Fibroblast of the conjunctiva (primary cell): ENCODE measurements at regions not wholly inside any gene's neighbourhood (a gene's known extent, or its start where the extent isn't known, plus 50 kb on each side); places are given as distances from the start of the nearest gene placed in this dataset.

Experiments used
- DNase-seq: peaks from one replicate; pipeline ENCODE4 v3.0.0-alpha.2; 2010; ENCODE audit warnings: low read depth

- DNase-seq = no peak
Measured at GRCh38 chr12:124445826-124446225, 121.6 kb downstream of the NCOR2 start.

- DNase-seq = no peak
Measured at GRCh38 chr12:124445121-124445718, 122.2 kb downstream of the NCOR2 start.

- no peak for DNase-seq
Measured at GRCh38 chr12:124443931-124444712, 123.3 kb downstream of the NCOR2 start.

- DNase-seq = peak; percentile 47
Measured at GRCh38 chr12:124442772-124443445, 124.5 kb downstream of the NCOR2 start.

GRCh38 chr12:124442281-124442680 is 125.1 kb downstream of the NCOR2 start:
- DNase-seq = no peak

- peak; percentile 59 for DNase-seq
Measured at GRCh38 chr12:124441443-124442194, 125.8 kb downstream of the NCOR2 start.

- no peak for DNase-seq
Measured at GRCh38 chr12:124440841-124441381, 126.5 kb downstream of the NCOR2 start.

- no peak for DNase-seq
Measured at GRCh38 chr12:124440031-124440626, 127.3 kb downstream of the NCOR2 start.

- no peak for DNase-seq
Measured at GRCh38 chr12:124438437-124439056, 128.9 kb downstream of the NCOR2 start.

- no peak for DNase-seq
Measured at GRCh38 chr12:124437617-124438436, 129.6 kb downstream of the NCOR2 start.

GRCh38 chr12:124437121-124437520 is 130.3 kb downstream of the NCOR2 start:
- DNase-seq = no peak

GRCh38 chr12:124436366-124436765 is 131.0 kb downstream of the NCOR2 start:
- no peak for DNase-seq

- DNase-seq = no peak
Measured at GRCh38 chr12:124435806-124436345, 131.5 kb downstream of the NCOR2 start.

GRCh38 chr12:124434951-124435805 is 132.2 kb downstream of the NCOR2 start:
- DNase-seq = no peak

GRCh38 chr12:124434354-124434753 is 133.1 kb downstream of the NCOR2 start:
- no peak for DNase-seq

- DNase-seq = no peak
Measured at GRCh38 chr12:124433879-124434278, 133.5 kb downstream of the NCOR2 start.

GRCh38 chr12:124433147-124433874 is 134.1 kb downstream of the NCOR2 start:
- DNase-seq = no peak

GRCh38 chr12:124432376-124432775 is 135.0 kb downstream of the NCOR2 start:
- no peak for DNase-seq
